Stimulated activated naive CD8-positive, alpha-beta T cell treated with anti-CD3 and anti-CD28 coated beads, Interleukin-15, Interleukin-2, amounts not matched to agents 100 ng/mL and 50 ng/mL, for 24 hours (primary cell): ENCODE measurements at regions not wholly inside any gene's neighbourhood (a gene's known extent, or its start where the extent isn't known, plus 50 kb on each side); places are given as distances from the start of the nearest gene placed in this dataset.

Experiments used
- H3K27ac Mint-ChIP-seq: one replicate; pipeline ENCODE4 v1.8.0; 2021; ENCODE audit warnings: mild to moderate bottlenecking, mixed read lengths
- H3K27me3 Mint-ChIP-seq: one replicate; pipeline ENCODE4 v1.8.0; 2021; ENCODE audit warnings: mixed read lengths
- H3K36me3 Mint-ChIP-seq: one replicate; pipeline ENCODE4 v1.8.0; 2021; ENCODE audit warnings: low read depth, mixed read lengths
- H3K4me1 Mint-ChIP-seq: one replicate; pipeline ENCODE4 v1.8.0; 2021; ENCODE audit warnings: low read depth, mixed read lengths
- H3K4me3 Mint-ChIP-seq: one replicate; pipeline ENCODE4 v1.8.0; 2021; ENCODE audit warnings: mild to moderate bottlenecking, mixed read lengths
- H3K9me3 Mint-ChIP-seq: one replicate; pipeline ENCODE4 v1.8.0; 2021; ENCODE audit warnings: mixed read lengths

DNA sequence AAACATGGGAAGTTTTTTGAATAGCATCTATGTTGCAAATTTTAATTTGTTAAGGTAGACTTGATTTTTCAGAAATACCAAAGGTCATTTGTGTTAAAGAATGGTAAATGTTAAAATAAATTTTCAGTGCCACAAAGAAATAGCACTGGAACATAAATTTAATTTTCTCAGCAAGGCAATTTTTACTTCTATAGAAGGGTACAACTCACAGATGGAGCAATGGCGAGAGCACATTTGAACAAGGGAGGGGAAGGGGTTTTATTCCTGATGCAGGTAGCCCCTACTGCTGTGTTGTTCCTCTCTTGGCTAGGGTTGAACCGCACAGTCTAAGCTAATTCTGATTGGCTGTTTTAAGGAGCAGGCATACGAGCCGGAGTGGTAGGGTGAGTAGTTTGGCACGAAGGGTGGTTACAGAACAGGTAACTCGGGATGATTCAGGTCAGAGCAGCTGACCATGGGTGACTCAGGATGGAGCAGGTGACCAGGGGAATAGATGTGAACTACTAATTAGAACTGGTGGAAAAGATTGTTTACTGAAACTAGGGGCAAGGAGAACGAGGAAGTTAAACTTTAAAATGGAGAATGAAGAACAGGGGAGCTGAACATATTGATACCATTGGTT lies 50.1 kb upstream of the PSME4 start:
- H3K4me1 Mint-ChIP-seq = no peaks in the 10 kb centered on the region
- H3K4me3 Mint-ChIP-seq = no peak overlapping the region
- H3K27ac Mint-ChIP-seq = no peak overlapping the region
- H3K36me3 Mint-ChIP-seq = peaks cover 24% of the 10 kb centered on the region
- peaks cover 12% of the 10 kb centered on the region for H3K9me3 Mint-ChIP-seq
- H3K27me3 Mint-ChIP-seq = no peaks in the 10 kb centered on the region
